ENCODE measurements at regions not wholly inside any gene's neighbourhood (a gene's known extent, or its start where the extent isn't known, plus 50 kb on each side); places are given as distances from the start of the nearest gene placed in this dataset.

- H4K20me1 ChIP-seq (ENCODE audit: control insufficient read depth, insufficient read depth) = no peaks in the 10 kb centered on the region
- no peaks in the 10 kb centered on the region for H3K9me3 ChIP-seq (replicated peaks; ENCODE audit: control insufficient read depth, insufficient read depth, low read length)
- H3K79me2 ChIP-seq (ENCODE audit: control insufficient read depth, insufficient read depth, low read length) = no peaks in the 10 kb centered on the region
- SMC1A ChIA-PET (ENCODE audit: uncharacterized antibody, unreplicated experiment) = no interaction called here
- POLR2A ChIA-PET = no interaction called here
- ATAC-seq (no peak), DNase-seq (ENCODE audit: low read depth, low spot score) (no peak), FAIRE-seq (no peak)
- H3K4me2 ChIP-seq (ENCODE audit: control insufficient read depth, insufficient read depth) = no peak overlapping the region
- no peak overlapping the region for H2AFZ ChIP-seq (ENCODE audit: control insufficient read depth, low read depth, low read length)
- 36% methylated on average over 4 of the region's 4 CpGs for WGBS (ENCODE audit: insufficient coverage, insufficient replicate concordance, low lambda C conversion rate, missing lambda C conversion rate)
- BruUV-seq (replicated peaks) = no TSS peak
- no peaks in the 10 kb centered on the region for H3K27me3 ChIP-seq (replicated peaks in 1 of 2; ENCODE audit: control insufficient read depth in 2 of 2, insufficient read depth in 2 of 2, low read length in 1 of 2)
- in situ Hi-C loops (cut with MboI) = no loop called here
- intact Hi-C loops (cut with micrococcal nuclease; ENCODE audit: unreplicated experiment) = no loop called here
- CTCF ChIA-PET = interaction anchor here (0.7 kb wide), 1 partner anchor 48 kb away, joined by 3 read pairs; no protein-coding TSS in a partner anchor
- H3K27ac ChIP-seq (ENCODE audit: control insufficient read depth, insufficient read depth) = no peak overlapping the region
- H3K4me1 ChIP-seq (ENCODE audit: control insufficient read depth, insufficient read depth, low read length) = no peaks in the 10 kb centered on the region
- RAD21 ChIA-PET (ENCODE audit: unreplicated experiment) = no interaction called here
- H3K4me3 ChIP-seq = no peak overlapping the region
- TF ChIP-seq CUX1 (IDR thresholded peaks at IDR 0.05; ENCODE audit: insufficient replicate concordance, low read depth, low read length) (no peak), ZNF384 (IDR thresholded peaks at IDR 0.05; ENCODE audit: borderline replicate concordance, low read depth, low read length) (no peak), MYB (IDR thresholded peaks at IDR 0.05; ENCODE audit: borderline replicate concordance, low read depth, low read length) (no peak), ESRRA (IDR thresholded peaks at IDR 0.05; ENCODE audit: low read length) (no peak), ETV6 (conservative IDR thresholded peaks at IDR 0.05 in 1 of 2, IDR thresholded peaks at IDR 0.05 in 1 of 2; ENCODE audit: borderline replicate concordance in 1 of 2, low read depth in 1 of 2) (no peak), MYC (IDR thresholded peaks at IDR 0.05; ENCODE audit: insufficient read depth, insufficient read length, insufficient replicate concordance, low read length, severe bottlenecking) (no peak), SREBF1 (IDR thresholded peaks at IDR 0.05; ENCODE audit: low read length) (no peak), BMI1 (IDR thresholded peaks at IDR 0.05; ENCODE audit: borderline replicate concordance) (no peak), YBX1 (IDR thresholded peaks at IDR 0.05) (no peak)
- no peaks in the 10 kb centered on the region for H3K36me3 ChIP-seq (ENCODE audit: control insufficient read depth in 2 of 2, insufficient read depth in 2 of 2, low read length in 1 of 2)
- H3K9ac ChIP-seq (ENCODE audit: control insufficient read depth, insufficient read depth, low read length) = no peak overlapping the region
Measured at GRCh38 chr11:80632691-80633090, 1191.9 kb upstream of the TENM4 start.
